Body of pancreas (tissue), 4 donors: ENCODE measurements at regions not wholly inside any gene's neighbourhood (a gene's known extent, or its start where the extent isn't known, plus 50 kb on each side); places are given as distances from the start of the nearest gene placed in this dataset.

Experiments used
- POLR2A ChIP-seq, 3 donors: fragments of 450-650 bp; IDR thresholded peaks; one replicate each; pipeline ENCODE4 v1.6.1; 2016; ENCODE audit warnings: antibody characterized with exemption in 3 of 3, mild to moderate bottlenecking in 2 of 3
- TF ChIP-seq, protein P1 (sequence below), 7 experiments: fragments of 450-650 bp in 4 of 7; fragments of 200-600 bp in 3 of 7; sonication (generic) in 3 of 7; IDR thresholded peaks; one replicate each; pipeline ENCODE4 v1.5.1; 2016 to 2019; ENCODE audit warnings: antibody characterized with exemption in 7 of 7

GRCh38 chr2:120547662-120548061, 188.0 kb upstream of the GLI2 start:
- TF ChIP-seq, protein P1, sequence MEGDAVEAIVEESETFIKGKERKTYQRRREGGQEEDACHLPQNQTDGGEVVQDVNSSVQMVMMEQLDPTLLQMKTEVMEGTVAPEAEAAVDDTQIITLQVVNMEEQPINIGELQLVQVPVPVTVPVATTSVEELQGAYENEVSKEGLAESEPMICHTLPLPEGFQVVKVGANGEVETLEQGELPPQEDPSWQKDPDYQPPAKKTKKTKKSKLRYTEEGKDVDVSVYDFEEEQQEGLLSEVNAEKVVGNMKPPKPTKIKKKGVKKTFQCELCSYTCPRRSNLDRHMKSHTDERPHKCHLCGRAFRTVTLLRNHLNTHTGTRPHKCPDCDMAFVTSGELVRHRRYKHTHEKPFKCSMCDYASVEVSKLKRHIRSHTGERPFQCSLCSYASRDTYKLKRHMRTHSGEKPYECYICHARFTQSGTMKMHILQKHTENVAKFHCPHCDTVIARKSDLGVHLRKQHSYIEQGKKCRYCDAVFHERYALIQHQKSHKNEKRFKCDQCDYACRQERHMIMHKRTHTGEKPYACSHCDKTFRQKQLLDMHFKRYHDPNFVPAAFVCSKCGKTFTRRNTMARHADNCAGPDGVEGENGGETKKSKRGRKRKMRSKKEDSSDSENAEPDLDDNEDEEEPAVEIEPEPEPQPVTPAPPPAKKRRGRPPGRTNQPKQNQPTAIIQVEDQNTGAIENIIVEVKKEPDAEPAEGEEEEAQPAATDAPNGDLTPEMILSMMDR (IDR thresholded peaks at IDR 0.05) = no peak
- TF ChIP-seq POLR2A (IDR thresholded peaks at IDR 0.05) = no peak
